GM21529 (cell line): ENCODE measurements at regions not wholly inside any gene's neighbourhood (a gene's known extent, or its start where the extent isn't known, plus 50 kb on each side); places are given as distances from the start of the nearest gene placed in this dataset.
"Not testable (repeated sequence)": the region's sequence is repeated elsewhere in the genome, so short reads cannot be mapped to it uniquely, and the experiment has no call there.

ENCODE experiments used
- ATAC-seq: cut with Tn5 transposase; IDR thresholded peaks from one replicate; pipeline ENCODE4 v1.9.1; 2021; ENCODE audit not compliant: unreplicated experiment

DNA sequence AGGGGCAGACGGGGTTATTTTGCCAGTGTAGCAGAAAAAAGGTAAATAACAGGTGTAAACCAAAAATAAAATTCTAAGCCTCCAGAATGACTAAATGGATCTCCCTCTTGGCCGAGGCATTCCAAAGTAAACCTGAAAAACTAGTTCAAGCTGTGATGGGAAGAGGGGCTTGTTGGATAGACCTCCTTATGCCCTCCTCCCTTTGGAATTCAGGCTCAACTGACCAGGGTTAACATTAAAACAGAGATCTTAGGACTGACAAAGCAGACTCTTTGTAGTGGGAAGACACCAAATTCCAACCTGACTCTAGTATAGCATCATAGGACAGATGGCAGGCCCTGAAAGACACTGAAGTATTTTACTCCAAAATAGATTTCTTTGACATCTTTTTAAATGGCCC lies 113.8 kb upstream of the ITGB1 start:
- ATAC-seq, result no peak

DNA sequence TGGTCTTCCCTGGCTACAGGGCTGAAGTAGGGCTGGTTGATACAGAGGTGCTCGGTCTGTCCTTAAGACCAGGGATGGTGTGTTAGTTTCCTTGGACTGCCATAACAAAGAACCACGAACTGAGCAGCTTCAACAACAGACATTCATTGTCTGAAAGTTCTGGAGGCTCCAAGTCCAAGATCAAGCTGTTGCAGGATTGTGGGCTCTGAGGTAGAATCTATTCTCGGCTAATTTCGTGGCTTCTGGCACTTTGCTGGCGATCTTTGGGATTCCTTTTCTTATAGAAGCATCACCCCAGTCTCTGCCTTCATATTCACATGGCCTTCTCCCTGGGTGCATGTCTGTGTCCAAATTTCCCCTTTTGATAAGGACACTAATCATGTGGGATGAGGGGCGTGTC lies 112.1 kb upstream of the ITGB1 start:
- ATAC-seq, result no peak

DNA sequence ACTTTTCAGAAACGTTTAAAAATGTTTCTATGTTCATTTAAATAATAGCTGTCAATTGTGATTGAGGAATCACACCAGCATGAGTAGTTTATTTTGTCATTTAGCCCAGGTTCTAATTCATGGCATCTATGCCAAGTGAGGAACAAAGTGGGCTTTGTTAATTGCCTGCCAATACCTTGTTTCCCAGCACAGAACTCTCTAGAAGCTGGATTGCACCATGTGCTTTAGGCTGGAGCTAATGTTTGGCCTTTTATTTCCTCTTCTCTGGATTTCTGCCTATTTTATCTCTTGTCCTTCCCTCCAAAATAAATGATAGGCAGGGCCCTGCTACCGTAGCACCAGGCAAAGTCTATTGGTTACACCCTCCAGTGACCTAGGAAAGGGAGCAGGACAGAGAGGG lies 109.9 kb upstream of the ITGB1 start:
- no peak for ATAC-seq

DNA sequence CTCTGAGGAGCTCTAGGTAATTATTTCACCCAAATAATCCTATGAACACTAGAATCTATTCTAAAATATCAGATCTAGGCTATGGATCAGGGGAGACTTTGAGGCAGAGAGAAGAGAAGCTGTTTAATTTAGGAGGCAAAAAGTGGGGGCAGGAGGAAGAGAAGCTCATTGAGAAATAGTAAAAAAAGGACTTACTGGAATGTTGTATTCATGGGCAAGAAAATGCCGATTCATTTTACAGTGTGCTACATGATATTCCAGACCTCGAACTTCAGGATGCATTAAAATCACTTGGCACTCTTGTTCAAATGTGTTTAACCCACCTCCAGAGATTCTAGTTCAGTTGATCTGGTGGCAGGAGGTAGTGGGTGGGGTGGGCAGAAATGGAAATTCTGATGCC lies 109.5 kb upstream of the ITGB1 start:
- no peak for ATAC-seq

DNA sequence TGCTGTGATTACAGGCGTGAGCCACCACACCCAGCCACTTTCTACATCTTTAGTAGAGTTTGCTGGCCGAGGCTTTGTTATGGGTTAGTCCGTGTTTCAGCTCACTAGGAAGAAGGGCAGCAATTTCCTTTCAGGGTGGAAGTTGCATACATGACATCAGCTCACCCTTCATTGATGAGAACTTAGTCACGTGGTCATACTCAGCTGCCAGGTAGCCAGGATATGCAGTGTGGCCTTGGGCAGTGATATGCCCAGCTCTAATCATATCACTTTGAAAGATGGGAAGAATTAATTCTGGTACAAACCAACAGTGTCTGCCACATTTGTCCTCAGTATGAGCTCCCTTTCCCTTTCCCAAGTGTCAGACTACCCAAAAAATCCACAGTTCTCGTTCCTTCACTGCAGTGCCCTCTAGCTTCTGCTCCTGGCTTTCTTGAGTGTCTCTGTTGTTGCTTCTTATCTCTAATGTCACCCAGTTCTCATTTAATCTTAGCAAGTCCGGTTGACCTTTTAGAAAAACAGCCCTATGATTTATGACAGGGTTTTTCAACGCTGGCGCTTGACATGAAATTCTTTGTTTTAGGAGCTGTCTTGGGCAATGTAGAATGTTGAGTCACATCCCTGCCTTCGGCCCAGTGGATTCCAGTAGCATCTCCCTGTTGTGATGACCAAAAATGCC lies 108.7 kb upstream of the ITGB1 start:
- ATAC-seq, result no peak

DNA sequence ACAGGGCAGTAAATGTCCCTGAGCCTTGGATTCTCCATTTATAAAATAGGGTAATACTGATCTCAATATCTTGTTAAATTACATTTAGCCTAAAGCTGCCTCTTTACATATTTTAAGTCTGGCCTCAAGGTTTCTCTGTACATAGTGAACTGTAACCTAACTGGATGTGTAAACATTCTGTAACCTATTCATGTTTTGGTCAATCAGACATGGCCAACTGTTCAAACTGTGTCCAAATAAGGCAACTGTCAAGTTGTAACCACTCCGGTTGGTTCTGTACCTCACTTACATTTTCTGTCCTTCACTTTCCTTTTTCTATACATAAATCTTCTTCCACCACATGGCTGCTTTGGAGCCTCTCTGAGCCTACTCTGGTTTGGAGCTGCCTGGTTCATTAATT lies 107.1 kb upstream of the ITGB1 start:
- no peak for ATAC-seq

DNA sequence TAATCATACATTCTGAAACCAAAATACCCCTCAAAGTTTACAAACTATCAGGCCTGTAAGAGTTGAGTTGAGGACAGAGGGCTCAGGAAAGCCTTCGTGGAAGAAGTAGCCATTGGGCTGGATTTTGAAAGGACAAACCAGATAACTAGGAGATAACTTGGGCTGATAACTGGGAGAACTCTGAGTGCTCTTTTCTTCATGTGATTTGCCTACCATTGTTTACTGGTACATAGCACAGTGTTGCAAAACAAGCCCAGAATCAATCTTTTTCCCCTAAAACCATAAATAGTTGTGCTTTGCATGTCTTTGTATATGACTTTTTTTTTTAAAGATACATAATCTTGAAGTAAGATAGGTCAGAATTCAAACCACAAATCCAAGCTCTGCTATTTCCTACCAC lies 106.7 kb upstream of the ITGB1 start:
- no peak for ATAC-seq

DNA sequence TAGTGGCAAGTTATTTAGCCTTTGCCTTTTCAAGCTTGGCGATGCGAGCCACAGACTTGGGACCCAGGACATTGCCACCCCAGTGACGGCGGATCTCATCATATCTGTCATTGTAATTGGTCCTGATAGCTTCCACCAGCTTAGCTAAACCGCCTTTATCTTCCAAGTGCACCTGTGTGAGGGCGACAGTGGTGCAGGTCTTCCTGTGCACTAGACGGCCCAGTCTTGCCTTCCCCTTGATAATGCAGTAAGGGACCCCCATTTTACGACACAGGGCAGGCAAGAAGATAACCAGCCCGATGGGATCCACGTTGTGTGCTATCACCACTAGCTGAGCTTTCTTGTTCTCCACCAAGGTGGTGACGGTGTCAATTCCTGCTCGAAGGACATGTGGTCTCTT lies 99.6 kb upstream of the ITGB1 start:
- ATAC-seq, result no peak

DNA sequence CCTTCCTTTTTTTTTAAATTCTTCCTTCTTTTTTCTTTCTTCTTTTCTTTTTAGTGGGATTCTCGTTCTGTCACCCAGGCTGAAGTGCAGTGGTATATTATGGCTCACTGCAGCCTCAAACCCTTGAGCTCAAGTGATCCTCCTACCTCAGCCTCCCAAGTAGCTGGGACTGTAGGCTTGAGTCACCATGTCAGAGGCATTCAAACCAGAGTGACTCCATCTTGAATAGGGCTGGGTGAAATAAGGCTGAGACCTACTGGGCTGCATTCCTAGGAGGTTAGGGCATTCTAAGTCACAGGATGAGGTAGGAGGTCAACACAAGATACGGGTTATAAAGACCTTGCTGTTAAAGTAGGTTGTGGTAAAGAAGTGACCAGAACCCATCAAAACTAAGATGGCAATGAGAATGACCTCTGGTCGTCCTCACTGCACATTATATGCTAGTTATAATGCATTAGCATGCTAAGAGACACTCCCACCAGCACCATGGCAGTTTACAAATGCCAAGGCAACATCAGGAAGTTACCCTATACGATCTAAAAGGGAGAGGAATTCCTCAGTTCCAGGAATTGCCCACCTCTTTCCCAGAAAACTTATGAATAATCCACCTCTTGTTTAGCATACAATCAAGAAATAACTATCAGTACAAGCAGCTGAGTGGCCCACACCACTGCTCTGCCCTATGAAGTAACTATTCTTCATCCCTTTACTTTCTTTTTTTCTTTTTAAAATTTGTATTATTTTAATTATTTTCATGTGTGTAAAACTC lies 99.0 kb upstream of the ITGB1 start:
- ATAC-seq, result no peak

DNA sequence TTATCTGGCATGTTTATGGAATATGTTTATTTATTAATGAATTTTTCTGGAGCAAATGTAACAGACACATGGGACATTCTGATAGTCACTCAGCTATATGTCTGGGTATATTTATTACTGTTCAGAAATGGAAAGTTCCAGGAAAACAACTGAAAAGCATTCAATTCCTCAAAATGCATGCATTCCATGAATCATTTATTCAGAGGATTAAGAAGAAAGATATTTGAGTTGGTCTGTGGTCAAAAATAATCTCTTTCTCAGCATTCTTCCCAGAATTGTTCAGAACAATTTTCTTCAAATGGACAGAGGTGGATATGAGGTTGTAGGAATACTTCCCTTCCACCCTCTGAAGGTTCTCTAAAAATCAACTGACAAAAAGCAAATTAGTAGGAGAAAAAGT lies 97.6 kb upstream of the ITGB1 start:
- ATAC-seq, result no peak

DNA sequence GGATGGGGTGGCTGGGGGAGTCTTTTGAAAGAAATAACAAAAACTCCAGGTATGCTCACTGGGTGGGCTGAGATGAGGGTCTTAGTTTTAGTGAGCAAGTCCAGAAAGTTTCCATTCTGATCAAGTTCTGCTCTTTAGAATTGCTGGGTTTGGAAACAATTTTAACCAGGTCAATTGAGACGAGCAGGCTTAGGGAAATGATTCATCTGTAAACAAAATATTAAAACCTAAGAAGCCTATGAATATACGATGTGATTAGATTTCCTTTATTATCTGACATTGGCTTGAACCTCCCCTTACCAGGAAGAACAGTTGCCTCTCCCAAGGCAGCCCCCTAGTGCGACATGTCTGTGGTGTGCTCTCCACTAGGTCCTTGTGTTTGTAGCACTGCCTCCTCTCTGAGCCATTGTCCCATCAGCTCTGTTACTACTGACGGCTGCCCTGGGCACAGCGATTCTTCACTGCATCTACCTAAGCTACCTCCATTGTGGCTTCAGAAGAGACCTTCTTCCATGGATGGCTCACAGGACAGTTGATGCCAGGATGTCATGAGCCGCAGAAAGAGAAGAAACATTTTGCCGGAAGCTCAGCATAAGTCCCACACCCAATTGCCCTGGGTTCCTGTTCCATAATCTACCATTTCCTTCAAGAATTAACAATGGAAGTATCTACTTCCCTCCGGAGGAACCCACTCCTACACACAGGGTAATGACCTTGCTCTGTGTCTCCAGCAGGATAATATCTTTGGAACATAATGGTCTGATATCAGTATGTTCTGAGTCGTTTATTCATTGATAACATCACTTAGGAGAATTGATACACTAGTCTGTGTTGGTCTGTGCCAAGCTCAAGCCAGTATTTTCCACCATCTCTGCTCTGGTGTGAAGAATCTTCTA lies 95.1 kb upstream of the ITGB1 start:
- no peak for ATAC-seq

DNA sequence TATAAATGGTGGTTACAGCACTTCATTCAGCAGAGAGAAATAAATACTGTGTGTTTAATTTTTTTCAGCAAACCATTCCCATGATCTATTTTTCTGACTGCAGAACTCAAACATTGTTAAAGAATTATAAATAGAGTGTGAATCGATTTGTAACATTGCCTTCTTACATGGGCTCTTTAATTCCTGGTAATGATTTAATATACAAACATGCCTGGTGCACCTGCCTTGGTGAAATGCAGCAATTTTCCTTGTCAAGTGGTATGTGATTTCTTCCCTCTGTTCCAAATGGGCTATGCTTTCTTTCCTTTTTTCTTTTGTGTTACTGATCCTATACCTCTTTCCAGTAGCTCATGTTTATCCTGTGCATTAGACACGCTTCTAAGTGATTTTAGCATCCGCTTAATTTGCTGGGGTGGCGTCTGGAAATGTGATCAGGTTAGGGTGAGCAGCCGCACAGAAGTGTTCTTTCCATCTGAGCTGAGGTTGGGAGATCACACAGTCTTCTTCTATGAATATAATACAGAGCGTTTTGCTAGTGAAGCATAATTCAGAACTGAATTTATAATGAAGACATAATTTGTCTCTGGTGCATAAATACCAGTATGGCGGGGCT lies 94.3 kb upstream of the ITGB1 start:
- no peak for ATAC-seq

DNA sequence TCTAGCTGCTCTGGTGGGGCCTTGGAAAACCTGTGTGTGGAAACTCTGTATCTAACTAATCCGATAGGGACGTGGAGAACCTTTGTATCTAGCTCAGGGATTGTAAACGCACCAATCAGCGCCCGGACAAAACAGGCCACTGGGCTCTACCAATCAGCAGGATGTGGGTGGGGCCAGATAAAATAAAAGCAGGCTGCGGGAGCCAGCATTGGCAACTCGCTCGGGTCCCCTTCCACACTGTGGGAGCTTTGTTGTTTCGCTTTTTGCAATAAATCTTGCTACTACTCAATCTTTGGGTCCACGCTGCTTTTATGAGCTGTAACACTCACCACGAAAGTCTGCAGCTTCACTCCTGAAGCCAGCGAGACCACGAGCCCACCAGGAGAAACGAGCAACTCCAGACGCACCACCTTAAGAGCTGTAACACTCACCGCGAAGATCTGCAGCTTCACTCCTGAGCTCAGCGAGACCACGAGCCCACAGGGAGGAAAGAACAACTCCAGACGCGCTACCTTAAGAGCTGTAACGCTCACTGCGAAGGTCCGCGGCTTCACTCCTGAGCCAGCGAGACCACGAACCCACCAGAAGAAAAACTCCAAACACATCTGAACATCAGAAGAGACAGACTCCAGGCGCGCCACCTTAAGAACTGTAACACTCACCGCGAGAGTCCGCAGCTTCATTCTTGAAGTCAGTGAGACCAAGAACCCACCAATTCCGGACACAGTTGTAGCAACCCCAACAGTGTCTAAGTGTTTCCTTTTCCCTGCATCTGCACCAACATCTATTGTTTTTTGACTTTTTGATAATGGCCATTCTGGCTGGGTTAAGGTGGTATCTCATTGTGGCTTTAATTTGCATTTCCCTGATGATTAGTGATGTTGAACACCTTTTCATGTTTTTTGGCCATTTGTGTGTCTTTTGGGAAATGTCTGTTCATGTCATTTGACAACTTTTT lies 92.2 kb upstream of the ITGB1 start:
- ATAC-seq, result not testable (repeated sequence)

DNA sequence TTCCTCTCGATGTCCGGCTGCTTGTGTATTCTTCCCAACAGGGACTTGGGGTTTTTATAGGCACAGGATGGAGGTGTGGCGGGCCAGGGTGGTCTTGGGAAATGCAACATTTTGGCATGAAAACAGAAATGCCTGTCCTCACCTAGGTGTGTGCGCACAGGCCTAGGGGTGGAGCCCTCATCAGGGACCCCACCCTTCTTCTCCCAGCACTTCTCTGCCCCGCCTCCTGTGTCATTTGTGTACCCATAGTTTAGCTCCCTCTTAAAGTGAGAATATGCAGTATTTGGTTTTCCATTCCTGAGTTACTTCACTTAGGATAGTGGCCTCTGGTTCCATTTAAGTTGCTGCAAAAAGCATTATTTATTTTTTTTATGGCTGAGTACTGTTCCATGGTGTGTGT lies 90.2 kb upstream of the ITGB1 start:
- no peak for ATAC-seq

DNA sequence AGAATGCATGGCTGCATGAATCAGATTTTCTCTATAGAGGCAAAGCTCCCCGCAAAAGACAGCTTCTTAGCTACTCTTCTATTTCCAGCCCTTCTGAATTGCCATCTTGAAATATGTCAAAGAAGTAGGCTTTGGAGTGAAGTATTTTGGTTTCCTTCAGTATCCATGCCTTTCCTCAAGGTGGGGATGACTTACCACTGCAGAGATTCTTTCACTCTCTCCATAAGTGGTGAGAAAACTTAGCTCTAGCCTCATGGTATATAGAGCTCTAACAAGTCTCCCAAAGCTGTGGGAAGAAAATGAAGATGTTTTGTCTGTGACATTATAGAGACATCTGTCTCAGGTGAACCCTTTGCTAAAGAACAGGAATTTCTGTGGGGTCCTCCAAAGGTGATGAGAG lies 89.6 kb upstream of the ITGB1 start:
- no peak for ATAC-seq

DNA sequence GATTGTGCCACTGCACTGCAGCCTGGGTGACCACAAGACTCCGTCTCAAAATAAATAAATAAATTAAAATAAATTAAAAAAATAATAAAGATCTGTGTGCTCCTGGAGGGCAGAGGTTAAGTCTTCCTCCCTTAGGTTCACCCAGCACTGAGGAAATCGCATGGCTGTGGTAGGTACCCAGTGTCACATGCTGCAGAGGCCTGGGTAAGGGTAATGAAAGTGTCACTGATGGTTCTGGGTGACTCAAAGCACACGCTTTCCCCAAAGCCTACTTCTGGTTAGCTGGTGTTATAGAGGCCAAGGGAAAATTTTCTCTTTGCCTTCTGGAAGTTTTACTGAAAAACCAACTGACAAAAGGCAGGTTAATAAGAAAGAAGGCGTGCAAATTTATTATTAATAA lies 88.8 kb upstream of the ITGB1 start:
- ATAC-seq, result no peak

DNA sequence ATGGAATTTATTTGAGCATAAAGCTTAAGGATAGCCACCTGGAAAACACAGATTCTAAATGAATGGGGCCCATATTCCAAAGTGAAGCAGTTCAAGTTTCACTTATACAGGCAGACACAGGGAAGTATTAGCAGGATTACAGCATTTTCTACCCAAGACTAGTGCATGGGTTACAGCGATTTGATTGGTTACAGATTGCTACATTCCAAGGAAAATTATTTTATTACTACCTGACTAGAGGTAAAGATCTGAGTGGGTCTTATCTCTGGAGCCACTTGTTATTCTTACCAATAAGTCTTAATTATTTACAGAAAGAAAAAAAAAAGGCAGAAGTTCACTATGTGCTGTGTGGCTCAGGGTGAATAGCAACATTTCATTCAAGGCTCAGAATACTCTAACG lies 87.4 kb upstream of the ITGB1 start:
- no peak for ATAC-seq

DNA sequence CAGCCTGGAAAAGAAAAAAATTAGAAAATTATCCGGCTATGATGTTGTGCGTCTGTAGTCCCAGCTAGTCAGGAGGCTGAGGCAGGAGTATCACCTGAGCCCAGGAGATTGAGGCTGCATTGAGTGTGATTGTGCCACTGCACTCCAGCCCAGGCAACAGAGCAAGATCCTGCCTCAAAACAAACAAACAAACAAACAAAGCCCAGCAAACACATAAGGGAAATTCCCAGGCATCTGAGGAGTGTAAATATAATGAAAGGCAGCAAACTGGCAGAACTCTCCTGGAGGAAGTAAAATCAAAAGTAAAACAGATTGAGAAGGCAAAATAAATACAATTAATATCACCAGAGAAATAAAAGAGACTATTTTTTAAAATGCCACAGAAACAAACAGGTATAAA lies 84.5 kb upstream of the ITGB1 start:
- no peak for ATAC-seq

DNA sequence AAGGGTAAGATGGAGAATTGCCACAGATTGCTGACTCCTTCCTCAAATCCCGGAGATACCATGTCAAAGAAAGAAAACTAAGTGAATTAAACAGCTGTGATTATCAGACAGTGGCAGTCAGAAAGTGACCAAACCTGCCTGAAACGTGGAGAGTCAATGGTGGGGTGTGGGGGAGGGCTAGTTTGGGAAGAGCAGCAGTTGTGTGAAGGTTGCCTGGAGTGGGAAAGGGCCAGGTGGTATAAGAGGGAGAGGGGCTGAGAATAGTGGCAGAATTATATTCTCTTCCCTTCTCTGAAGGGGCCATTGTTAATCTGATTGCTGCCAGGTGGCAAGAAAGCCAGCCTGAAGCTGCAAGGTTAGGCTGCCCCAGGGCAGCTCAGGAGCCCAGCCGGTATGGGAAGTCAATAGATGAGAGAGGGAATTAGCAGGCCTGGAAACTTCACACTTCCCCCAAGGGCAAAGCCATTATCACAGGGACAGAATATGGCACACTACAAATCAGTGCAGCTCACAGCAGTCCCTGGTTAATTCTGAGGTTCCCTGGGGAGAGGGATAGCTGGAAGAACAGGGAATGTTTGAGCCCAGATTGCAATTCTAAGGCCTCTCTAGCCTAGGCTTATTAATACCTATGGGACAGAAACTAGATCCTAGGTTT lies 83.9 kb upstream of the ITGB1 start:
- no peak for ATAC-seq

DNA sequence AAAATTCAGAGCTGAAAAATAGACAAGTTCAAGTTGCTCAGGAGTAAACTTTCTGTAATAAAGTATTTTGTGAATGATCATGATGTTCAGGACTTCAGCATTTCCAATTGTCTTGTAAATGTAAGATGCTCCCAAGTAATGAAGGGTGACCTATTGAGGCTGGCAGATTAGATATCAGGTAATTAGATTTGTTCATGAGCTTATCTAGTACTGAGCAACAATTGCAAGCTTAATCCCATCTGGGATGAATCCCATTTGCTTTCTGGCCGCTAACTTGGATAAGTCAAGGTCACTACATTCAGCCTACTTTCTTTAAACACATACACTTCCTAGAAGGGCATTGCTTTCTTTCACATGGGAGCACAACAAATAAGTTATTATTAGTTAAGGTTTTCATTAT lies 82.4 kb upstream of the ITGB1 start:
- ATAC-seq, result no peak
